ENCODE measurements at regions not wholly inside any gene's neighbourhood (a gene's known extent, or its start where the extent isn't known, plus 50 kb on each side); places are given as distances from the start of the nearest gene placed in this dataset.

DNA sequence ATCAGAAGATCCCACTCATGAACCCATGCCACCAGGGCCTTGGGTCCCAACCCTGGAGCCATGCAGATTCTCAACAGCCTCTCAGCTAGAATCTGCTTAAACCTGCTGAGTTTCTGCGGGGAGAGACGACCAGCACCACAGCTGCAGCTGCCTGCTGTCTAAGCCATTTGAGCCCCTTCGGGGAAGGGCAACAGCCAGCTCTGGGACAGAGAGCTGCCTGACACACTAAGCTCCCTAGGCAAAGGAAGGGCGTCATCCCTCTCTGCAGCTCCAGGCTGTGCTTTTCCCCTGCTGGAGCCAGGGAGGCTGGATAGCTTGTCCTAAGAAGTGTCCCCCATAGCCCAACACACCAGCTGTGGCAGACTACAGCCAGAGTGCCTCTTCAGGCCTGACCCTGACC is 182.5 kb downstream of the OTOR start:
- TF ChIP-seq CTCF (IDR thresholded peaks at IDR 0.05) (no peak), POLR2A (IDR thresholded peaks at IDR 0.05) (no peak), POLR2AphosphoS5 (IDR thresholded peaks at IDR 0.05) (no peak)

Data from stomach (tissue), 4 donors.